ENCODE measurements at regions not wholly inside any gene's neighbourhood (a gene's known extent, or its start where the extent isn't known, plus 50 kb on each side); places are given as distances from the start of the nearest gene placed in this dataset.

DNA sequence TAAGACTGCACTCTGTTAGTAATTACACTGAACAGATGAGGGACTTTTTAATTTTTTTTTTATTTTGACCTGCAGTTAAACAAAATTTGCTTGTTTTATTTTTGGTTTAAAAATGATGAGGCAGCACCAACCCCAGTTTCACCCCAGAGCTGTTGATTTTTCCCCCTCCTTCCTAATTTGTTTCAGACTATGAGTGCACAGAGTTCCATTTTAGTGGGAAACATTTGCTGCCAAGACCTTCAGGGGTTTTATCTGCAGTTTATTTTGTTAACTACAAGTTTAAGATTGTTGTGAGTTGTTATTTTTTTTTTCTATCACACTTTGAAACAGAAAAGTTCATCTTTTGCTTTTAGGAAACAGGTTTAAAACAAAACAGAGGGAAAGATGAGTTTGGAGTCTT lies 455.9 kb upstream of the NR2F2 start:
- no peaks in the 10 kb centered on the region for H4K20me1 ChIP-seq (ENCODE audit: insufficient read depth, low read length)
- intact Hi-C loops (cut with micrococcal nuclease; ENCODE audit: unreplicated experiment) (no loop called here), in situ Hi-C loops (cut with HindIII; ENCODE audit: extremely low pct_ligation_motif_present, low pct_unique_long_range_greater_than_20kb) (no loop called here)
- H3K9ac ChIP-seq (ENCODE audit: insufficient read depth, low read depth, low read length), result no peak overlapping the region
- CTCF ChIA-PET (ENCODE audit: low intra/inter-chr PET ratio, low total read pairs), result no interaction called here
- ATAC-seq (no peak), DNase-seq (ENCODE audit: low spot score) (no peak), FAIRE-seq (no peak)
- no peaks in the 10 kb centered on the region for H3K27me3 ChIP-seq (ENCODE audit: control insufficient read depth in 1 of 2, insufficient read depth in 2 of 2, low read length in 2 of 2)
- H3K4me1 ChIP-seq (ENCODE audit: insufficient read depth, low read length), result no peaks in the 10 kb centered on the region
- H3K4me2 ChIP-seq (ENCODE audit: low read depth, low read length), result no peak overlapping the region
- TF ChIP-seq ZNF124 (CRISPR knock-in tag; IDR thresholded peaks at IDR 0.05) (no peak), CREB3 (CRISPR knock-in tag; IDR thresholded peaks at IDR 0.05) (no peak)
- no peaks in the 10 kb centered on the region for H3K79me2 ChIP-seq (ENCODE audit: insufficient read depth, low read length)
- POLR2A ChIA-PET, result no interaction called here
- BruUV-seq (replicated peaks), result no TSS peak
- no peak overlapping the region for H2AFZ ChIP-seq (ENCODE audit: low read length)
- no peak overlapping the region for H3K27ac ChIP-seq (ENCODE audit: extremely low read length, insufficient read depth, low read length)
- H3K9me3 ChIP-seq (ENCODE audit: low read length), result no peaks in the 10 kb centered on the region
- H3K36me3 ChIP-seq (replicated peaks in 1 of 2; ENCODE audit: control insufficient read depth in 1 of 2, insufficient read depth in 2 of 2, low read length in 2 of 2), result no peaks in the 10 kb centered on the region
- no peak overlapping the region for H3K4me3 ChIP-seq (replicated peaks in 1 of 3; ENCODE audit: insufficient read depth in 1 of 3, low read depth in 2 of 3, low read length in 3 of 3)

DNA sequence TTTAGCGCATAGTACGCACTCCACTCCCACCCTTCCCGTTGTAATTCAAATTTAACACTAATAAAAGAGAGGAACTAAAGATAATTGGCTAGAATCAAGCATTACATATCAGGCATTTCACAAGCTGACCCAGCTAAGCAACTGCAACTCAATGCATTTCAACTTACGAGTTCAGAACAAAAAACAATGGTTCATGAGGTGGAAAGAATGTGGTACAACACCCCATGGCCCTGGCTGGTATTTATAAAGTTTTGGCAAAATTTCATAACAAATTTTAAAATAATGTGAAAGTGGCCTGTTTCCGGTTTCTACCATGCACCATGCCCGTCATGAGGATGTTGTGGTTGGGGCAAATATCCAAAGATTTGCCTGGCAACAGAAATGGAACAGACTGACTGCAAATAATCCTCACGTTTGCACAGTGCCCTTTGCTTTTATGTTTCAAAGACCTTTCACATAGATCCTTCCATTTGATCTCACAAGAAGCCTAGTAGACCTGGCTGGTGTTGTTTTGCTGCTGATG lies 455.3 kb upstream of the NR2F2 start:
- no peaks in the 10 kb centered on the region for H3K27me3 ChIP-seq (ENCODE audit: control insufficient read depth in 1 of 2, insufficient read depth in 2 of 2, low read length in 2 of 2)
- no TSS peak for BruUV-seq (replicated peaks)
- no peaks in the 10 kb centered on the region for H4K20me1 ChIP-seq (ENCODE audit: insufficient read depth, low read length)
- H3K27ac ChIP-seq (ENCODE audit: extremely low read length, insufficient read depth, low read length), result no peak overlapping the region
- no peak overlapping the region for H3K4me3 ChIP-seq (replicated peaks in 1 of 3; ENCODE audit: insufficient read depth in 1 of 3, low read depth in 2 of 3, low read length in 3 of 3)
- no peaks in the 10 kb centered on the region for H3K4me1 ChIP-seq (ENCODE audit: insufficient read depth, low read length)
- no peak overlapping the region for H3K4me2 ChIP-seq (ENCODE audit: low read depth, low read length)
- intact Hi-C loops (cut with micrococcal nuclease; ENCODE audit: unreplicated experiment) (no loop called here), in situ Hi-C loops (cut with HindIII; ENCODE audit: extremely low pct_ligation_motif_present, low pct_unique_long_range_greater_than_20kb) (no loop called here)
- ChIA-PET POLR2A (no interaction called here), CTCF (ENCODE audit: low intra/inter-chr PET ratio, low total read pairs) (no interaction called here)
- H2AFZ ChIP-seq (ENCODE audit: low read length), result no peak overlapping the region
- FAIRE-seq, result no peak
- 32% methylated on average over 7 of the region's 7 CpGs for WGBS (ENCODE audit: low lambda C conversion rate)
- ATAC-seq, result no peak
- H3K9me3 ChIP-seq (ENCODE audit: low read length), result no peaks in the 10 kb centered on the region
- H3K79me2 ChIP-seq (ENCODE audit: insufficient read depth, low read length), result no peaks in the 10 kb centered on the region
- H3K9ac ChIP-seq (ENCODE audit: insufficient read depth, low read depth, low read length), result no peak overlapping the region
- peak; percentile 3 for DNase-seq (ENCODE audit: low spot score)
- H3K36me3 ChIP-seq (replicated peaks in 1 of 2; ENCODE audit: control insufficient read depth in 1 of 2, insufficient read depth in 2 of 2, low read length in 2 of 2), result no peaks in the 10 kb centered on the region
- TF ChIP-seq IRX3 (CRISPR knock-in tag; IDR thresholded peaks at IDR 0.05; ENCODE audit: borderline replicate concordance, low read depth), result no peak
- TF ChIP-seq POLR2A (IDR thresholded peaks at IDR 0.05; ENCODE audit: insufficient read depth in 1 of 2, low read depth in 2 of 2, low read length in 2 of 2), result no peak
- no peak for TF ChIP-seq WIZ (CRISPR knock-in tag; IDR thresholded peaks at IDR 0.05)
- TF ChIP-seq, protein P1, sequence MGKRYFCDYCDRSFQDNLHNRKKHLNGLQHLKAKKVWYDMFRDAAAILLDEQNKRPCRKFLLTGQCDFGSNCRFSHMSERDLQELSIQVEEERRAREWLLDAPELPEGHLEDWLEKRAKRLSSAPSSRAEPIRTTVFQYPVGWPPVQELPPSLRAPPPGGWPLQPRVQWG (CRISPR knock-in tag; IDR thresholded peaks at IDR 0.05; ENCODE audit: borderline replicate concordance, low read depth), result no peak
- TF ChIP-seq ZSCAN9 (CRISPR knock-in tag; IDR thresholded peaks at IDR 0.05; ENCODE audit: borderline replicate concordance), result no peak
- TF ChIP-seq CENPT (CRISPR knock-in tag; IDR thresholded peaks at IDR 0.05; ENCODE audit: low read depth), result no peak
- no peak for TF ChIP-seq SOX6 (IDR thresholded peaks at IDR 0.05)
- TF ChIP-seq SOX6 (CRISPR knock-in tag; IDR thresholded peaks at IDR 0.05), result no peak
- TF ChIP-seq CHD2 (IDR thresholded peaks at IDR 0.05; ENCODE audit: low read depth, low read length), result no peak
- no peak for TF ChIP-seq ZBTB7B (CRISPR knock-in tag; IDR thresholded peaks at IDR 0.05)
- TF ChIP-seq ZNF225 (CRISPR knock-in tag; IDR thresholded peaks at IDR 0.05), result no peak
- TF ChIP-seq JARID2 (CRISPR knock-in tag; IDR thresholded peaks at IDR 0.05; ENCODE audit: insufficient replicate concordance), result no peak
- TF ChIP-seq, protein P2, sequence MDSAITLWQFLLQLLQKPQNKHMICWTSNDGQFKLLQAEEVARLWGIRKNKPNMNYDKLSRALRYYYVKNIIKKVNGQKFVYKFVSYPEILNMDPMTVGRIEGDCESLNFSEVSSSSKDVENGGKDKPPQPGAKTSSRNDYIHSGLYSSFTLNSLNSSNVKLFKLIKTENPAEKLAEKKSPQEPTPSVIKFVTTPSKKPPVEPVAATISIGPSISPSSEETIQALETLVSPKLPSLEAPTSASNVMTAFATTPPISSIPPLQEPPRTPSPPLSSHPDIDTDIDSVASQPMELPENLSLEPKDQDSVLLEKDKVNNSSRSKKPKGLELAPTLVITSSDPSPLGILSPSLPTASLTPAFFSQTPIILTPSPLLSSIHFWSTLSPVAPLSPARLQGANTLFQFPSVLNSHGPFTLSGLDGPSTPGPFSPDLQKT (CRISPR knock-in tag; IDR thresholded peaks at IDR 0.05; ENCODE audit: borderline replicate concordance), result no peak
- no peak for TF ChIP-seq KLF15 (CRISPR knock-in tag; IDR thresholded peaks at IDR 0.05; ENCODE audit: borderline replicate concordance)
